ENCODE measurements at regions not wholly inside any gene's neighbourhood (a gene's known extent, or its start where the extent isn't known, plus 50 kb on each side); places are given as distances from the start of the nearest gene placed in this dataset.

- no peak for TF ChIP-seq CTCF (IDR thresholded peaks at IDR 0.05)
- no peak for TF ChIP-seq ZFX (IDR thresholded peaks at IDR 0.05; ENCODE audit: borderline replicate concordance)
Measured at GRCh38 chr2:78814331-78814986, 211.0 kb upstream of the REG3G start.
